Upper lobe of left lung (tissue), 4 donors: ENCODE measurements at regions not wholly inside any gene's neighbourhood (a gene's known extent, or its start where the extent isn't known, plus 50 kb on each side); places are given as distances from the start of the nearest gene placed in this dataset.

Experiments used
- POLR2AphosphoS5 ChIP-seq, 2 donors: sonication (generic); formaldehyde crosslinking; IDR thresholded peaks; one replicate each; pipeline ENCODE4 v1.5.1; 2017; ENCODE audit warnings: antibody characterized with exemption in 2 of 2
- TF ChIP-seq, protein P1 (sequence below), 6 experiments: fragments of 450-650 bp in 4 of 6; fragments of 200-600 bp in 2 of 6; sonication (generic) in 2 of 6; IDR thresholded peaks; one replicate each; pipeline ENCODE4 v1.5.1; 2016 to 2019; ENCODE audit warnings: antibody characterized with exemption in 6 of 6

DNA sequence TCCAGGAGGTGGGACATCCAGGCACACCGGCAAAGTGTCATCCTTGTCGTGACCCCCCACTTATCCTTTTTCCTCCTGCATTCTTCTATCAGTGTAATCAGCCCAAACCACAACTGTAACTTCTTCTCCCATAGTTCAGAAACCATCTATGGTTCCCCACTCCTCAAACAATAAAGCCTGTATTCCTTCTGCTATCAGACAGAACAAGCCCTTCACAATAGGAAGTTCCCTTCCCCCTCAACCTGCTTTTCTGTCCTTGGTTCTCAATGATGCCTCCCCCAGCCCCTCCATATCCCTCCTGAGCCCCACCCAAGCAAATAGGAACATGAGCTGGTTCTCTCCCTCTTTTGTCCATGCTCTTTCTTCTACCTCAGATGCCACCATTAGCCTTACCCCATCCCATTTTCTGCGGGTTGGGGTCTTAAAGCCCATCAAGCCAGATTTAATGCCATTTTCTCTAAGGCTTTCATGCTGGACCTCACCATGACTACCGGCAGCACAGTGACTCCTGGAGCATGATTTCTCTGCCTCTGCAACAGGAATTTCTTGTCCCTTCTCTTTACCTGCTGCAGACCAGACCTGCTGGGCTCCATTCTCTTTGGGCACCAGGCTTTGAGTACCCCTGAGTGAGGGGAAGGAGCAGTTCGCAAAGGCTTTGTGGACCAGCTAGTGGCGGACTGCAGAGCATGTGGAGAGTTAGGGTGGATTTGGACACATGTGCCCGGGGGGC lies 92.8 kb upstream of the PAX2 start:
- TF ChIP-seq, protein P1, sequence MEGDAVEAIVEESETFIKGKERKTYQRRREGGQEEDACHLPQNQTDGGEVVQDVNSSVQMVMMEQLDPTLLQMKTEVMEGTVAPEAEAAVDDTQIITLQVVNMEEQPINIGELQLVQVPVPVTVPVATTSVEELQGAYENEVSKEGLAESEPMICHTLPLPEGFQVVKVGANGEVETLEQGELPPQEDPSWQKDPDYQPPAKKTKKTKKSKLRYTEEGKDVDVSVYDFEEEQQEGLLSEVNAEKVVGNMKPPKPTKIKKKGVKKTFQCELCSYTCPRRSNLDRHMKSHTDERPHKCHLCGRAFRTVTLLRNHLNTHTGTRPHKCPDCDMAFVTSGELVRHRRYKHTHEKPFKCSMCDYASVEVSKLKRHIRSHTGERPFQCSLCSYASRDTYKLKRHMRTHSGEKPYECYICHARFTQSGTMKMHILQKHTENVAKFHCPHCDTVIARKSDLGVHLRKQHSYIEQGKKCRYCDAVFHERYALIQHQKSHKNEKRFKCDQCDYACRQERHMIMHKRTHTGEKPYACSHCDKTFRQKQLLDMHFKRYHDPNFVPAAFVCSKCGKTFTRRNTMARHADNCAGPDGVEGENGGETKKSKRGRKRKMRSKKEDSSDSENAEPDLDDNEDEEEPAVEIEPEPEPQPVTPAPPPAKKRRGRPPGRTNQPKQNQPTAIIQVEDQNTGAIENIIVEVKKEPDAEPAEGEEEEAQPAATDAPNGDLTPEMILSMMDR (IDR thresholded peaks at IDR 0.05), result no peak
- TF ChIP-seq POLR2AphosphoS5 (IDR thresholded peaks at IDR 0.05), result no peak
